B cell (primary cell): ENCODE measurements at regions not wholly inside any gene's neighbourhood (a gene's known extent, or its start where the extent isn't known, plus 50 kb on each side); places are given as distances from the start of the nearest gene placed in this dataset.

Experiments
- ATAC-seq: fragments of 200-7000 bp; cut with Tn5 transposase; one replicate; pipeline ENCODE4 v1.10.0; 2021; ENCODE audit warnings: low read depth, mild to moderate bottlenecking, moderate number of reproducible peaks, moderate library complexity
- CTCF ChIA-PET: fragments of 350-600 bp; sonication (Branson Sonifier 250); formaldehyde crosslinking; loops from one replicate; lab custom pipeline; 2021; ENCODE audit warnings: antibody characterized with exemption, inconsistent platforms; lab: Charles Lee
- POLR2A ChIA-PET: fragments of 350-600 bp; sonication (Branson Sonifier 250); formaldehyde crosslinking; loops from one replicate; lab custom pipeline; 2021; ENCODE audit warnings: antibody characterized with exemption; lab: Charles Lee
- DNase-seq: peaks from one replicate; pipeline ENCODE4 v3.0.0; 2013
- H2AFZ ChIP-seq: 2 replicates; pipeline ENCODE4 v1.6.1; 2012; ENCODE audit warnings: mild to moderate bottlenecking, low read depth, low read length; ENCODE audit not compliant: insufficient read depth, poor library complexity, severe bottlenecking
- H3K27ac ChIP-seq, 2 donors: 1 replicate in 1 of 2; 2 replicates in 1 of 2; pipeline ENCODE4 v1.5.1; 2012 to 2013; ENCODE audit warnings: low read length in 2 of 2, mild to moderate bottlenecking in 2 of 2, moderate library complexity in 1 of 2
- H3K27me3 ChIP-seq, 4 experiments: fragments of 200-600 bp in 1 of 4; sonication (generic) in 1 of 4; replicated peaks in 1 of 4; 1 replicate in 2 of 4; 2 replicates in 2 of 4; pipeline versions ENCODE4 v1.6.1 to v1.7.0; 2013 to 2016; ENCODE audit warnings: low read length in 3 of 4, mild to moderate bottlenecking in 2 of 4, mixed read lengths in 1 of 4, moderate library complexity in 1 of 4; ENCODE audit not compliant: insufficient read depth in 4 of 4, control insufficient read depth in 3 of 4; ENCODE audit errors: control extremely low read depth in 1 of 4
- H3K36me3 ChIP-seq, 2 experiments: replicated peaks in 1 of 2; 1 replicate in 1 of 2; 2 replicates in 1 of 2; pipeline versions ENCODE4 v1.6.1 to v1.7.1; 2013; ENCODE audit warnings: low read length in 1 of 2; ENCODE audit not compliant: insufficient read depth in 2 of 2, control insufficient read depth in 1 of 2; ENCODE audit errors: control extremely low read depth in 1 of 2, extremely low read depth in 1 of 2
- H3K4me1 ChIP-seq, 2 donors: fragments of 200-600 bp in 1 of 2; sonication (generic) in 1 of 2; 1 replicate in 1 of 2; 2 replicates in 1 of 2; pipeline versions ENCODE4 v1.5.1 to v1.6.1; 2013 to 2017; ENCODE audit warnings: low read length in 2 of 2; ENCODE audit not compliant: control insufficient read depth in 2 of 2, insufficient read depth in 2 of 2
- H3K4me2 ChIP-seq: replicated peaks from 2 replicates; pipeline ENCODE3; 2012; ENCODE audit warnings: mild to moderate bottlenecking, low read depth, low read length; ENCODE audit not compliant: poor library complexity, severe bottlenecking
- H3K4me3 ChIP-seq, 5 experiments: fragments of 200-600 bp in 1 of 5; sonication (generic) in 1 of 5; 1 replicate in 3 of 5; 2 replicates in 2 of 5; pipeline versions ENCODE4 v1.5.1 to v1.7.0; 2011 to 2016; ENCODE audit warnings: low read length in 4 of 5, mild to moderate bottlenecking in 4 of 5, low read depth in 2 of 5, control low read depth in 1 of 5, moderate library complexity in 1 of 5; ENCODE audit not compliant: insufficient read depth in 1 of 5; ENCODE audit errors: control extremely low read depth in 1 of 5, extremely low read depth in 1 of 5
- H3K79me2 ChIP-seq: fragments of 200-600 bp; sonication (generic); one replicate; pipeline ENCODE4 v1.6.0; 2016; ENCODE audit warnings: low read length; ENCODE audit not compliant: control insufficient read depth, insufficient read depth
- H3K9ac ChIP-seq: fragments of 200-600 bp; sonication (generic); 2 replicates; pipeline ENCODE4 v1.6.1; 2017; ENCODE audit warnings: mild to moderate bottlenecking, low read length, moderate library complexity
- H3K9me3 ChIP-seq, 3 donors: one replicate each; pipeline versions ENCODE4 v1.6.1 to v1.7.1; 2013; ENCODE audit warnings: low read length in 2 of 3; ENCODE audit not compliant: control insufficient read depth in 2 of 3, insufficient read depth in 1 of 3; ENCODE audit errors: control extremely low read depth in 1 of 3
- H4K20me1 ChIP-seq: 2 replicates; pipeline ENCODE4 v1.6.0; 2012; ENCODE audit warnings: mild to moderate bottlenecking, low read length; ENCODE audit not compliant: insufficient read depth, control insufficient read depth, poor library complexity, severe bottlenecking
- H3K27ac Mint-ChIP-seq: one replicate; pipeline ENCODE4 v1.8.0; 2021; ENCODE audit warnings: mixed read lengths
- H3K27me3 Mint-ChIP-seq: one replicate; pipeline ENCODE4 v1.8.0; 2021; ENCODE audit warnings: mixed read lengths
- H3K4me1 Mint-ChIP-seq: one replicate; pipeline ENCODE4 v1.8.0; 2021; ENCODE audit warnings: mixed read lengths
- H3K4me3 Mint-ChIP-seq: one replicate; pipeline ENCODE4 v1.8.0; 2021; ENCODE audit warnings: mixed read lengths
- H3K9me3 Mint-ChIP-seq: one replicate; pipeline ENCODE4 v1.8.0; 2022; ENCODE audit warnings: mixed read lengths; ENCODE audit not compliant: insufficient read depth
- CTCF ChIP-seq: fragments of 200-600 bp; IDR thresholded peaks from one replicate; pipeline ENCODE4 v1.8.0; 2022; ENCODE audit warnings: antibody characterized with exemption, mild to moderate bottlenecking
- EZH2 ChIP-seq: IDR thresholded peaks from 2 replicates; pipeline ENCODE4 v1.6.1; 2012; ENCODE audit warnings: borderline replicate concordance, low read depth, mild to moderate bottlenecking, moderate library complexity, low read length; ENCODE audit not compliant: insufficient read depth, poor library complexity, severe bottlenecking
- WGBS: methylation state at CpG from one replicate; pipeline ENCODE4 v1.1.5; 2013; ENCODE audit warnings: missing lambda C conversion rate; ENCODE audit not compliant: insufficient coverage; 5-methylcytosine and 5-hydroxymethylcytosine counted together
- intact Hi-C: fragments of 100-400 bp; cut with micrococcal nuclease; formaldehyde crosslinking; loops from one replicate; pipeline ENCODE4 v1.10.0; 2022

DNA sequence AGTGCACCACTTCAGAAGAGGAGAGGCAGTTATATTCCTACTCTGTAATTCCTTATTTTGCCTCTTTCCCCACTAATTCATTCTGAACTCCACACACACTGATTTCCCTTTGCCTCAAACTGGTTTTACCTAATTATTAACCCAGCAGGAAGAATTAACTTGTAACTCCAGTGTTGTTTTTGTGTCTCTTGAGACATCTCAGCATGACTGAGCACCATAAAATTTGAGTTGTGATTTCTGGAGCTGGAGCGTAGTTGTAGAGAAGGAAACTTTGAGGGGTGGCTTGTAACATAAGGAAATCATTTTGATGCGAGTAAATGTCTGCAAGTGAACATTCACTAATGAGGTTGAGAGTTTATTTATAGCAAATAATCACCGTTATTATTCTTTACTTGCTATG is 265.2 kb downstream of the TMEM38B start:
- no peaks in the 10 kb centered on the region for H3K9me3 ChIP-seq
- WGBS = no CpG with 5 or more reads among the region's 3 CpGs
- DNase-seq (no peak), ATAC-seq (no peak)
- no peaks in the 10 kb centered on the region for H3K79me2 ChIP-seq
- Mint-ChIP-seq H3K27ac (no peak overlapping the region), H3K4me1 (no peaks in the 10 kb centered on the region), H3K27me3 (peaks cover 3% of the 10 kb centered on the region), H3K9me3 (no peaks in the 10 kb centered on the region), H3K4me3 (no peak overlapping the region)
- no peaks in the 10 kb centered on the region for H3K27me3 ChIP-seq
- H3K36me3 ChIP-seq = no peaks in the 10 kb centered on the region
- no peaks in the 10 kb centered on the region for H4K20me1 ChIP-seq
- no peak overlapping the region for H3K4me2 ChIP-seq
- no peak overlapping the region for H2AFZ ChIP-seq
- TF ChIP-seq CTCF (no peak), EZH2 (no peak)
- intact Hi-C loops = no loop called here
- ChIA-PET CTCF (no interaction called here), POLR2A (no interaction called here)
- no peak overlapping the region for H3K27ac ChIP-seq
- no peaks in the 10 kb centered on the region for H3K4me1 ChIP-seq
- no peak overlapping the region for H3K9ac ChIP-seq
- no peak overlapping the region for H3K4me3 ChIP-seq

DNA sequence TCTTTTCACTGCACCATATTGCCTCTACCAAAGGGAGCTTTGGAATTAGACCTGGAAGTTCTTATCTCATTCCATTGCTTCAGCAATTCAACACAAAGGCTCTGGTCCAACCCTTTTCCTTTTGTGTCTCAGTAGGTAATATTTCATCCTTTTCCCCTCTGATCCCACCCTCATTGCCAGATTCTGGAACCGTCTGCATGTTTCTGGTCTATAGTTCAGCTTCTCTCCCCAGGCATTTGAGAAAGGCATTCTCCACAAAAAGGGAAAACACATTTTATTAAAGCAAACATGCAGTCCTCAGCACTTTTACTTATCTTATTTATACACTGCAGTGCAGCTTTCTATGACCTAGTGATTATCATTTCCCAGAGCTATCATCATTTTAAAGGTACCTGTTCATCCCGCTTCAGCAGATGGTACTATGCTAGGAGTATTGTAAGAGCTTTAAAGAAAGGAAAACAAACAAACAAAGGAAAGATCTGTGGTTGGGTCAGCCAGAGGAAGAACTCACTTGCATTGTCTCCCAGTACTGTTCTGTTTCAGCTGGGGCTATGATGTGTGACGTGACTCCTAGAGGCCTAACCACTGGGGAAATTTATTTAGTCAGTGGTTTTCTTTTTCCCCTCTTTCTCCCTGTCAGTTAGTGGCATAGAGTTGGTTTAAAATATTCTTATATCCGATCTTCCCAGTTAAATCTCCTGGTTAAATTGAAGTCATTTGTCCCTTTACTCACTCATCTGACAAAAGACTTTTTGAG is 269.2 kb downstream of the TMEM38B start:
- no peak overlapping the region for H3K9ac ChIP-seq
- no peaks in the 10 kb centered on the region for H3K79me2 ChIP-seq
- DNase-seq (no peak), ATAC-seq (no peak)
- H3K27me3 ChIP-seq = no peaks in the 10 kb centered on the region
- ChIA-PET POLR2A (no interaction called here), CTCF (no interaction called here)
- Mint-ChIP-seq H3K4me3 (no peak overlapping the region), H3K9me3 (no peaks in the 10 kb centered on the region), H3K4me1 (peaks cover 2% of the 10 kb centered on the region), H3K27me3 (no peaks in the 10 kb centered on the region), H3K27ac (no peak overlapping the region)
- H3K27ac ChIP-seq = no peak overlapping the region
- no peaks in the 10 kb centered on the region for H3K4me1 ChIP-seq
- no peaks in the 10 kb centered on the region for H4K20me1 ChIP-seq
- no peak overlapping the region for H2AFZ ChIP-seq
- WGBS = 100% methylated on average over 1 of the region's 4 CpGs
- no peak overlapping the region for H3K4me2 ChIP-seq
- no peaks in the 10 kb centered on the region for H3K36me3 ChIP-seq
- intact Hi-C loops = no loop called here
- no peaks in the 10 kb centered on the region for H3K9me3 ChIP-seq
- no peak for TF ChIP-seq CTCF
- TF ChIP-seq EZH2 = no peak
- H3K4me3 ChIP-seq = no peak overlapping the region
